Bronchial epithelial cell (primary cell): ENCODE measurements at regions not wholly inside any gene's neighbourhood (a gene's known extent, or its start where the extent isn't known, plus 50 kb on each side); places are given as distances from the start of the nearest gene placed in this dataset.
"Not testable (repeated sequence)": the region's sequence is repeated elsewhere in the genome, so short reads cannot be mapped to it uniquely, and the experiment has no call there.

Experiments
- DNase-seq: peaks from one replicate; pipeline ENCODE4 v3.0.0-alpha.2; 2010; ENCODE audit warnings: low read depth
- FAIRE-seq: peaks from 2 replicates; lab custom pipeline; 2011; peaks lifted over from hg19 to GRCh38; lab: Jason Lieb, UNC
- H3K27me3 ChIP-seq: 2 replicates; pipeline ENCODE4 v1.5.1; 2011; ENCODE audit warnings: low read length; ENCODE audit not compliant: control insufficient read depth, insufficient read depth
- H3K36me3 ChIP-seq: 2 replicates; pipeline ENCODE4 v1.5.1; 2011; ENCODE audit warnings: low read length; ENCODE audit not compliant: control insufficient read depth, insufficient read depth
- H3K4me3 ChIP-seq: 2 replicates; pipeline ENCODE4 v1.5.1; 2011; ENCODE audit warnings: mild to moderate bottlenecking, low read depth, low read length, control low read depth
- CTCF ChIP-seq: IDR thresholded peaks from 2 replicates; pipeline ENCODE4 v1.5.1; 2011; ENCODE audit warnings: mild to moderate bottlenecking, moderate library complexity, low read length, control low read depth, inconsistent platforms; ENCODE audit not compliant: insufficient read depth, severe bottlenecking

GRCh38 chr16:80915079-80915450 is 91.6 kb downstream of the CMC2 start:
- FAIRE-seq (peak; percentile 72), DNase-seq (no peak)
- Histone ChIP-seq H3K27me3 (no peaks in the 10 kb centered on the region), H3K36me3 (no peaks in the 10 kb centered on the region), H3K4me3 (no peak overlapping the region)
- TF ChIP-seq CTCF: no peak

- DNase-seq (no peak), FAIRE-seq (no peak)
- H3K36me3 ChIP-seq: no peaks in the 10 kb centered on the region
- H3K4me3 ChIP-seq: no peak overlapping the region
- no peaks in the 10 kb centered on the region for H3K27me3 ChIP-seq
- TF ChIP-seq CTCF: no peak
Measured at GRCh38 chr16:80914379-80915078, 92.2 kb downstream of the CMC2 start.

- H3K36me3 ChIP-seq: no peaks in the 10 kb centered on the region
- TF ChIP-seq CTCF: no peak
- H3K4me3 ChIP-seq: no peak overlapping the region
- DNase-seq (no peak), FAIRE-seq (no peak)
- no peaks in the 10 kb centered on the region for H3K27me3 ChIP-seq
Measured at GRCh38 chr16:80913397-80913796, 93.3 kb downstream of the CMC2 start.

GRCh38 chr16:80912651-80913050 is 94.0 kb downstream of the CMC2 start:
- no peak for DNase-seq
- Histone ChIP-seq H3K27me3 (no peaks in the 10 kb centered on the region), H3K36me3 (no peaks in the 10 kb centered on the region), H3K4me3 (no peak overlapping the region)
- TF ChIP-seq CTCF: no peak
- no peak for FAIRE-seq

GRCh38 chr16:80910434-80910833 is 96.3 kb downstream of the CMC2 start:
- no peaks in the 10 kb centered on the region for H3K27me3 ChIP-seq
- H3K4me3 ChIP-seq: no peak overlapping the region
- FAIRE-seq (no peak), DNase-seq (no peak)
- no peak for TF ChIP-seq CTCF
- no peaks in the 10 kb centered on the region for H3K36me3 ChIP-seq

GRCh38 chr16:80909720-80910119 is 97.0 kb downstream of the CMC2 start:
- DNase-seq: no peak
- H3K36me3 ChIP-seq: no peaks in the 10 kb centered on the region
- H3K4me3 ChIP-seq: no peak overlapping the region
- no peak for FAIRE-seq
- no peaks in the 10 kb centered on the region for H3K27me3 ChIP-seq
- no peak for TF ChIP-seq CTCF

GRCh38 chr16:80906169-80906568 is 100.5 kb downstream of the CMC2 start:
- not testable (repeated sequence) for H3K27me3 ChIP-seq, FAIRE-seq, H3K36me3 ChIP-seq, H3K4me3 ChIP-seq, DNase-seq
